Mononuclear cell (primary cell): ENCODE measurements at regions not wholly inside any gene's neighbourhood (a gene's known extent, or its start where the extent isn't known, plus 50 kb on each side); places are given as distances from the start of the nearest gene placed in this dataset.
"Not testable (repeated sequence)": the region's sequence is repeated elsewhere in the genome, so short reads cannot be mapped to it uniquely, and the experiment has no call there.

Experiments used
- H3K27me3 ChIP-seq: 2 replicates; pipeline ENCODE4 v1.6.0; 2011; ENCODE audit warnings: low read length, control low read depth; ENCODE audit not compliant: insufficient read depth
- H3K4me1 ChIP-seq: 2 replicates; pipeline ENCODE4 v1.5.1; 2011; ENCODE audit warnings: mild to moderate bottlenecking, low read length, control low read depth; ENCODE audit not compliant: insufficient read depth
- H3K4me3 ChIP-seq: 2 replicates; pipeline ENCODE4 v1.5.1; 2011; ENCODE audit warnings: mild to moderate bottlenecking, low read length, moderate library complexity
- H3K9me3 ChIP-seq: 2 replicates; pipeline ENCODE4 v1.5.1; 2011; ENCODE audit warnings: low read depth, mild to moderate bottlenecking, control low read depth, low read length

DNA sequence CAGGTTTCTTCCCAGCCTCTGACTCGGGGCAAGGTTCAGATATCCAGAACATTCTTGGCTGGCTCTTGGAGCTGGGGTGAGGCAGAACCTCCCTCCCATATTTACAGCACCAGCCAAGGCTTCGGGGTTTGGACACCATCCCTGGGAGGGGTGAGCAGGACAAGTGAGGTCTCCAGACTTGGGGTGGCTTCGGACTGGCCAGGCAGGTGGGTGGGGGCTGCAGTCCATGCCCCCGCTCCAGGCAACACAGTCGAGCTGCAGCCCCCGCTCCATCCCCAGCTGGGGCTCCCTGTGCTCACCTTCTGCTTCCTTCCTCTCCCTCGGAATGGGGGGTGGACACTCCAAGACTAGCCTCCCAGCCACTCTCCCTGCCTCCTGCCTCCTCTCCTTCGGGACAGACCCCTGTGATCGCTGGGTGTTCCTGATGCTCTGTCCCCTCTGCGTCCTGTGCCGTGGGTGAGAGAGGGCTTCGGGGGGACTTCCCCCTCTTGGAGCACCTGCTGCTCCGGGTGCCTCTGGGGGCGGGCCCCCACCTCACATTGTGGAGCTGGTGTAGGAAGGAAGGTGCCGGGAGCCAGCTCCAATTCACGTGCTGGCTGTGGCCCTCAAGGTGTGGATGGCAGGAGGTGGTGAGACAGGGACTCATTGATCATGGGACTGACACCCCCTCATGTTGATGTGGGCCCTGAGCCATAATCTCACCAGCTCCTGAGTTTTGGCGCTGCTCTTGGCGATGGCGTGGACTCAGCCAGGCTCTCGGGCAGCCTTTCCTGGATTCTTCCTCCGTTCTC lies 189.2 kb downstream of the SEC14L1 start:
- Histone ChIP-seq H3K27me3 (no peaks in the 10 kb centered on the region), H3K4me3 (no peak overlapping the region), H3K4me1 (peaks cover 58% of the 10 kb centered on the region), H3K9me3 (no peaks in the 10 kb centered on the region)

GRCh38 chr17:77330602-77331081 lies 189.9 kb downstream of the SEC14L1 start:
- Histone ChIP-seq H3K4me1 (peaks cover 51% of the 10 kb centered on the region), H3K4me3 (no peak overlapping the region), H3K9me3 (no peaks in the 10 kb centered on the region), H3K27me3 (no peaks in the 10 kb centered on the region)

DNA sequence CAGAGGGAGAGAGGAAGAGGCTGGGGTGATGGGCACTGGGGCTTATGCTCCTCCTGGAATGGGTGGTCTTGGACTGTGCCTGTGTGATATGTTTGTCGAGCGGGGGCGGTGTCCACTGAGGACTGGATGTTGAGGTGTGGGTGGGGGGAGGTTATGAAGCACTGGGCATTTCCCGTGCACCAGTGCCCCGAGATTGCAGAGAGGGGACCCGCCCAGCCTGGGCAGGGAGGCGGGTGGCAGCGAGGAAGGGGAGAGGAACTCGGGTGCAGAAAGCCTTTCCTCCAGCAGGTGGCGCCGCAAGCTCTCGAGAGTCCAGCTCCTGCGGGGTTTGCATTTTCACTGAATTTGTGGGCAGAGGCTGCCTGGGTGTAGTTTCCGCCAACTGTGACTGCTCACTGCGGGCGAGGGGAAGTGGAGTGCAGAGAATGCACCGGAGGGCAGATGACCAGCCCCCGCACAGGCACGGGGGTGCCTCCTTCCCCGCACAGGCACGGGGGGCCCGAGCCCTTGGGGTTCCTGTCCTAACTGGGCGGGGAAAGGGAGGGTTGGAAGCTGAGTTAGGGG lies 190.6 kb downstream of the SEC14L1 start:
- Histone ChIP-seq H3K9me3 (no peaks in the 10 kb centered on the region), H3K27me3 (no peaks in the 10 kb centered on the region), H3K4me1 (peaks cover 44% of the 10 kb centered on the region), H3K4me3 (peak overlapping the region; percentile 8)

DNA sequence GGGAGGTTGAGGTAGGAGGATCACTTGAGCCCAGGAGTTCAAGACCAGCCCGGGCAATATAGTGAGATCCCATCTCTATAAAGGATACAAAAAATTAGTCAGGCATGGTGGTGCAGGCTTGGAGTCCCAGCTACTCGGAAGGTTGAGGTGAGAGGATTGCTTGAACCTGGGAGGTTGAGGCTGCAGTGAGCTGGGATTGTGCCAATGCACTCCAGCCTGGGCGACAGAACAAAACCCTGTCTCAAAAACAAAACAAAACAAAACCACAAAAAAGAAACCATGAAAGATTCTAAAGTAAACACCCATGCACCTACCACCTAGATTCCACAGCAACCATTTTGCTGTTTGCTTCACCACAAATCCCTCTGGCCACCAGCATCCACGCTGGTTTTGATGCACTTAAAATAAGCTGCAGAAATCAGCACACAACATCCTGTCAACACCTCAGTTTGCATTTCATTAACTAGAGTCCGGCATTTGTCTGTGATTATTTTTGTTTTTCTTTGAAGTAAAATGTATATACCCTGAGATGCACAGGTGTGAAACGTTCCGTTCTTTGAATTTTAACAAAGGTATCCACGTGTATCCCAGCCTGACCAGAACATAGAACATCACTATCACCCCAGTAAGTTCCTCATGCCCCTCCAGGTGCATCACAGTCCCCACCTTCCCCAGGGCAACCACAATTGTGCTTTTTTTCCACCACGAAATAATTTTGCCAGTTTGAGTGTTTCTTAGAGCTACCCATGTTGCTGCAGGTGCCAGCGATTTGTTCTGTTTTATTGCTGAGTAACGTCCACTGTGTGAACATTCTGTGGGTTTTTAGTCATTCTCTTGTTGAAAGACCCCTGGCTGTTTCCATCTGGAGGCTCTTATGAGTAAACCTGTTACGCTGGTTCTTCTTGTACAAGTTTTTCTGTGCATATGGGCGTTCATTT lies 191.5 kb downstream of the SEC14L1 start:
- Histone ChIP-seq H3K27me3 (no peaks in the 10 kb centered on the region), H3K4me1 (peaks cover 34% of the 10 kb centered on the region), H3K4me3 (no peak overlapping the region)

GRCh38 chr17:77332981-77333685 lies 192.4 kb downstream of the SEC14L1 start:
- H3K9me3 ChIP-seq, result no peaks in the 10 kb centered on the region
- no peaks in the 10 kb centered on the region for H3K27me3 ChIP-seq
- H3K4me3 ChIP-seq, result no peak overlapping the region
- peaks cover 34% of the 10 kb centered on the region for H3K4me1 ChIP-seq

More for the DNA sequence above, 191.5 kb downstream of the SEC14L1 start:
- H3K9me3 ChIP-seq, result no peaks in the 10 kb centered on the region

GRCh38 chr17:77337150-77337549 lies 196.4 kb downstream of the SEC14L1 start:
- Histone ChIP-seq H3K9me3 (no peaks in the 10 kb centered on the region), H3K4me3 (no peak overlapping the region), H3K4me1 (peaks cover 36% of the 10 kb centered on the region), H3K27me3 (no peaks in the 10 kb centered on the region)

GRCh38 chr17:77341069-77341541 lies 200.3 kb downstream of the SEC14L1 start:
- H3K4me1 ChIP-seq, result peaks cover 47% of the 10 kb centered on the region
- no peak overlapping the region for H3K4me3 ChIP-seq

GRCh38 chr17:77342656-77342990 lies 201.9 kb downstream of the SEC14L1 start:
- H3K9me3 ChIP-seq, H3K4me3 ChIP-seq, H3K27me3 ChIP-seq: not testable (repeated sequence)
- H3K4me1 ChIP-seq, result peaks cover 47% of the 10 kb centered on the region

More at GRCh38 chr17:77341069-77341541, 200.3 kb downstream of the SEC14L1 start:
- no peaks in the 10 kb centered on the region for H3K27me3 ChIP-seq
- no peaks in the 10 kb centered on the region for H3K9me3 ChIP-seq

DNA sequence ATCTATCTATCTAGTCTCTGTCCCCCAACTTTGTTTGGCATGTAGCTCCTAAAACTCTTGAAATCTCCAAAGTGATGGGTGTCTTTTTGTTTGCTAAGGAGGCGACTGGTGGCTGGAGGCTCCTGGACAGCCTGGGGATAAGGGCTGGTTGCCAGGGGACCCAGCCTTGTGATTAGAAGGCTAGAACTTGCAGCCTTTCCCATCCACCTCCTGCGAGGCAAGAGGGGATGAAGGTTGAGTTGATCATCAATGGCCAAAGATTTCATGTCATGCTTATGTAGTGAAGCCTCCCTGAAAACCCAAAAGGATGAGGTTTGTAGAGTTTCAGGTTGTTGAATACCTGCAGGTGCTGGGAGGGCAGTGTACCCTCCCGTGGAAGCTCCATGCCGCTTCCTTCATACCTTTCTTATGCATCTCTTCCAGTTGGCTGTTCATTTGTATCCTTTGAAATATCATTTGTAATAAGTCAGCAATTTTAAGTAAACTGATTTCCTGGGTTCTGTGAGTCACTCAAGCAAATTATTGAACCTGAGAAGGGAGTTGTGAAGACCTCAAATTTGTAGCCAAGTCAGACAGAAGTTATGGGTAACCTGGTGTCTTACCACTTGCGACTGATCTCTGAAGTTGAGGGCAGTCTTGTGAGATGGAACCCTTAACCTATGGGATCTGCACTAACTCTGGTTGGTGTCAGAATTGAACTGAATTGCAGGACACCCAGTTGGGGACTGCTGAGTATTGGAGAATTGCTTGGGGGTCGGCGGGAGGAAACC lies 202.4 kb downstream of the SEC14L1 start:
- peaks cover 47% of the 10 kb centered on the region for H3K4me1 ChIP-seq
- no peaks in the 10 kb centered on the region for H3K27me3 ChIP-seq
- no peaks in the 10 kb centered on the region for H3K9me3 ChIP-seq
- no peak overlapping the region for H3K4me3 ChIP-seq

DNA sequence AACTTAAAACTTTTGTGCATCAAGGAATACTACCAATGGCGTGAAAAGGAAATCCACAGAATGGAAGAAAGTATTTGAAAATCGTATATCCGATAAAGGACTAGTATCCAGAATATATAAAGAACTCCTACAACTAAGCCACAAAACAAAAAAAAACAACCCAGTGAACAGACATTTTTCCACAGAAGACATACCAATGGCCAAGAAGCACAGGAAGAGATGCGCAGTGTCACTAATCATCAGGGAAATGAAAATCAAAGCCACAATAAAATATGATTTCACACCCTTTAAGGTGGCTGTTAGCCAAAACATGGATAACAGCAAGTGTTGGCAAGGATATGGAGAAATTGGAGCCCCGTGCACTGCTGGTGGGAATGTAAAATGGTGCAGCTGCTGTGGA lies 203.3 kb downstream of the SEC14L1 start:
- no peak overlapping the region for H3K4me3 ChIP-seq
- H3K27me3 ChIP-seq, result no peaks in the 10 kb centered on the region
- peaks cover 43% of the 10 kb centered on the region for H3K4me1 ChIP-seq
- no peaks in the 10 kb centered on the region for H3K9me3 ChIP-seq

GRCh38 chr17:77345260-77345910 lies 204.6 kb downstream of the SEC14L1 start:
- H3K9me3 ChIP-seq, result no peaks in the 10 kb centered on the region
- no peaks in the 10 kb centered on the region for H3K27me3 ChIP-seq
- peaks cover 41% of the 10 kb centered on the region for H3K4me1 ChIP-seq
- no peak overlapping the region for H3K4me3 ChIP-seq

DNA sequence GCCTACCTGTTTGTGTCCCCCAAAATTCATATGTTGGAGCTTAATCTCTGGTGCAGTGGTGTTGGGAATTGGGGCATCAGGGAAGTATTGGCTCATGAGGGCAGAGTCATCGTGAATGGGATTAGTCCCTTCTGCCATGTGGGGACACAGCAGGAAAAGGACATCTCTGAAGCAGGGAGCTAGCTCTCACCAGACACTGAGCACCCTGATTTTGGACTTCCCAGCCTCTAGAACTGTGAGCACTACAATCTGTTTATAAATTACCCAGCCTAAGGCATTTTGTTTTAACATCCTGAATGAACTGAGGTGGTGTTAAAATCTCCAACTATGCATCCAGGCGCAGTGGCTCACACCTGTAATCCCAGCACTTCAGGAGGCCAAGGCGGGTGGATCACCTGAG lies 206.0 kb downstream of the SEC14L1 start:
- no peak overlapping the region for H3K4me3 ChIP-seq
- H3K27me3 ChIP-seq, result no peaks in the 10 kb centered on the region
- H3K9me3 ChIP-seq, result no peaks in the 10 kb centered on the region
- H3K4me1 ChIP-seq, result peaks cover 32% of the 10 kb centered on the region

- H3K4me1 ChIP-seq, result peaks cover 25% of the 10 kb centered on the region
- no peaks in the 10 kb centered on the region for H3K9me3 ChIP-seq
- H3K27me3 ChIP-seq, result no peaks in the 10 kb centered on the region
- no peak overlapping the region for H3K4me3 ChIP-seq
Observed at GRCh38 chr17:77347544-77347943, 206.8 kb downstream of the SEC14L1 start.
